Large intestine (tissue), 3 donors: ENCODE measurements at regions not wholly inside any gene's neighbourhood (a gene's known extent, or its start where the extent isn't known, plus 50 kb on each side); places are given as distances from the start of the nearest gene placed in this dataset.

Experiments used
- DNase-seq, 2 donors: peaks; one replicate each; pipeline versions ENCODE4 v3.0.0 to v3.0.0-alpha.2; 2013
- H3K27ac ChIP-seq: one replicate; pipeline ENCODE4 v1.5.1; 2013; ENCODE audit warnings: low read length
- H3K27me3 ChIP-seq: 2 replicates; pipeline ENCODE4 v1.6.1; 2013; ENCODE audit warnings: low read length; ENCODE audit not compliant: control insufficient read depth, insufficient read depth
- H3K36me3 ChIP-seq: 2 replicates; pipeline ENCODE4 v1.6.1; 2013; ENCODE audit warnings: low read length; ENCODE audit not compliant: control insufficient read depth, insufficient read depth
- H3K4me1 ChIP-seq: one replicate; pipeline ENCODE4 v1.6.1; 2013; ENCODE audit warnings: low read length; ENCODE audit not compliant: control insufficient read depth, insufficient read depth
- H3K4me3 ChIP-seq: one replicate; pipeline ENCODE4 v1.5.1; 2013; ENCODE audit warnings: low read length
- H3K9me3 ChIP-seq: one replicate; pipeline ENCODE4 v1.6.1; 2013; ENCODE audit warnings: mild to moderate bottlenecking, low read depth, low read length, moderate library complexity; ENCODE audit not compliant: control insufficient read depth
- WGBS: methylation state at CpG from one replicate; pipeline ENCODE4 v1.1.5; 2013; ENCODE audit warnings: low lambda C conversion rate; ENCODE audit not compliant: insufficient coverage; 5-methylcytosine and 5-hydroxymethylcytosine counted together

- Histone ChIP-seq H3K36me3 (no peaks in the 10 kb centered on the region), H3K9me3 (no peaks in the 10 kb centered on the region), H3K27ac (no peak overlapping the region), H3K4me1 (no peaks in the 10 kb centered on the region), H3K4me3 (no peak overlapping the region), H3K27me3 (no peaks in the 10 kb centered on the region)
- DNase-seq = no peak
- WGBS = no CpG with 5 or more reads among the region's 3 CpGs
Observed at GRCh38 chr17:34781071-34781470, 180.2 kb downstream of the CCT6B start.

GRCh38 chr17:34780438-34780837 is 180.8 kb downstream of the CCT6B start:
- WGBS = no CpG with 5 or more reads among the region's 3 CpGs
- Histone ChIP-seq H3K4me1 (no peaks in the 10 kb centered on the region), H3K4me3 (no peak overlapping the region), H3K27ac (no peak overlapping the region), H3K27me3 (no peaks in the 10 kb centered on the region), H3K9me3 (no peaks in the 10 kb centered on the region), H3K36me3 (no peaks in the 10 kb centered on the region)
- DNase-seq = no peak

GRCh38 chr17:34776456-34777443 is 184.5 kb downstream of the CCT6B start:
- WGBS = 67% methylated on average over 1 of the region's 17 CpGs
- no peak for DNase-seq
- Histone ChIP-seq H3K36me3 (no peaks in the 10 kb centered on the region), H3K9me3 (no peaks in the 10 kb centered on the region), H3K4me3 (no peak overlapping the region), H3K27ac (no peak overlapping the region), H3K4me1 (no peaks in the 10 kb centered on the region), H3K27me3 (peaks cover 4% of the 10 kb centered on the region)

GRCh38 chr17:34773036-34773435 is 188.2 kb downstream of the CCT6B start:
- WGBS = 56% methylated on average over 3 of the region's 4 CpGs

GRCh38 chr17:34771891-34772290 is 189.4 kb downstream of the CCT6B start:
- H3K27ac ChIP-seq = no peak overlapping the region
- H3K27me3 ChIP-seq = peaks cover 4% of the 10 kb centered on the region
- no CpG with 5 or more reads among the region's 5 CpGs for WGBS
- H3K36me3 ChIP-seq = no peaks in the 10 kb centered on the region
- no peaks in the 10 kb centered on the region for H3K4me1 ChIP-seq
- no peaks in the 10 kb centered on the region for H3K9me3 ChIP-seq
- H3K4me3 ChIP-seq = no peak overlapping the region
- DNase-seq = no peak

More at GRCh38 chr17:34773036-34773435, 188.2 kb downstream of the CCT6B start:
- Histone ChIP-seq H3K4me1 (no peaks in the 10 kb centered on the region), H3K4me3 (no peak overlapping the region), H3K27me3 (peaks cover 4% of the 10 kb centered on the region), H3K9me3 (no peaks in the 10 kb centered on the region), H3K27ac (no peak overlapping the region), H3K36me3 (no peaks in the 10 kb centered on the region)
- no peak for DNase-seq

GRCh38 chr17:34770586-34770985 is 190.7 kb downstream of the CCT6B start:
- no peak for DNase-seq
- Histone ChIP-seq H3K4me3 (no peak overlapping the region), H3K9me3 (no peaks in the 10 kb centered on the region), H3K27ac (no peak overlapping the region), H3K27me3 (peaks cover 4% of the 10 kb centered on the region), H3K4me1 (no peaks in the 10 kb centered on the region), H3K36me3 (no peaks in the 10 kb centered on the region)
- 80% methylated on average over 1 of the region's 3 CpGs for WGBS

- Histone ChIP-seq H3K27ac (no peak overlapping the region), H3K4me1 (no peaks in the 10 kb centered on the region), H3K9me3 (no peaks in the 10 kb centered on the region), H3K4me3 (no peak overlapping the region), H3K36me3 (no peaks in the 10 kb centered on the region), H3K27me3 (peaks cover 4% of the 10 kb centered on the region)
- WGBS = 88% methylated on average over 1 of the region's 2 CpGs
- DNase-seq = no peak
Observed at GRCh38 chr17:34769899-34770298, 190.5 kb downstream of the TMEM132E start.

GRCh38 chr17:34769049-34769448 is 189.7 kb downstream of the TMEM132E start:
- no peak for DNase-seq
- no peak overlapping the region for H3K4me3 ChIP-seq
- no peak overlapping the region for H3K27ac ChIP-seq
- H3K4me1 ChIP-seq = no peaks in the 10 kb centered on the region
- peaks cover 6% of the 10 kb centered on the region for H3K27me3 ChIP-seq
- no peaks in the 10 kb centered on the region for H3K36me3 ChIP-seq
- no CpG with 5 or more reads among the region's 2 CpGs for WGBS
- H3K9me3 ChIP-seq = no peaks in the 10 kb centered on the region

- 100% methylated on average over 1 of the region's 5 CpGs for WGBS
- Histone ChIP-seq H3K36me3 (no peaks in the 10 kb centered on the region), H3K4me1 (no peaks in the 10 kb centered on the region), H3K4me3 (no peak overlapping the region), H3K9me3 (no peaks in the 10 kb centered on the region), H3K27ac (no peak overlapping the region), H3K27me3 (peaks cover 2% of the 10 kb centered on the region)
- no peak for DNase-seq
Observed at GRCh38 chr17:34765291-34765690, 185.9 kb downstream of the TMEM132E start.

GRCh38 chr17:34764716-34765115 is 185.3 kb downstream of the TMEM132E start:
- DNase-seq = no peak
- no CpG with 5 or more reads among the region's 3 CpGs for WGBS
- Histone ChIP-seq H3K4me3 (no peak overlapping the region), H3K36me3 (no peaks in the 10 kb centered on the region), H3K27me3 (peaks cover 2% of the 10 kb centered on the region), H3K9me3 (no peaks in the 10 kb centered on the region), H3K27ac (no peak overlapping the region), H3K4me1 (no peaks in the 10 kb centered on the region)
